ENCODE measurements at regions not wholly inside any gene's neighbourhood (a gene's known extent, or its start where the extent isn't known, plus 50 kb on each side); places are given as distances from the start of the nearest gene placed in this dataset.
"Not testable (repeated sequence)": the region's sequence is repeated elsewhere in the genome, so short reads cannot be mapped to it uniquely, and the experiment has no call there.

DNA sequence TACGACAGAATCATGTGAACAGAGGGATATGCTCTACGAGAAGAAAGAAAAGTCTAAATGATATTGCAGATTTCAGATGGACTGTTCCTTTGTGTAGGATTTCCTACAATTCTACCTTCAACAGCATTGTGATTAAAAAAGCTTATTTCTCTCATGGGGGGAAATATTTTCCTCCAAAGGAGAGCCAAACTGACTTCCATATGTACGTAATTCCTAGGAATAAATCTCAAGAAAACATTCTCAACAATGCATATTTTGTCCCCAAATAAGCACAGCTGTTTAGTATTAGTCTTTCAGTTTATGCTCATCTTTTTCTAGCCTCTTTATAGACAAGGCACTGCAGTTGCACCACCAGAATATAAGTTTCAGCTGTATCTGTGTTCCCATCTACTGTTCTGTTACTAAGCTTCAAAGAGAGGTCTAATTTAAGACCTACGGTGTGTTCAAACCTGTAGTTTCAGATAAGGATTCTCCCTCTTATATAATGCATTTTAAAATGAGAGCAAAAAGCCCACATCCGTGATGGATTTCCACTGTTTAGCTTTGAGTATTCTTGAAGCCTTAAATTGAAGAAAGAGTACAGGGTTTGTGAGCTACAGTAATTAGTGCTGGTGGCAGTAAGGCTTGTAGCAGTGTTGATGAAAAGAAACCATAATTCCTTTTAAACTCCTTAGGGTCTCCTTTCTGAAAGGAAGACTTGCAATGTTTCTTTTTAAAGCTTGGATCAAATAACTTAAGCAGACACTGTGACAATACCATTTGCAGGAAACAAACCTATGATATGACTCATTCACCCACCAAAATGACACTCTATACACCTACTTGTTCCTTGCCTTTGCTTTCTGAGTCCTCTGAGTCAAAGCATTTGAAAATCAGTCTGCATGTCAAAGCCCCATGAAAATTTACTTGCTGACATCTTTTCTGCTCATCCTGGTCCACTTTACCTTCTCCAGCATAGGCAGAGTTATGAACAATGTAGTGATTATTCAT is 754.1 kb downstream of the NOVA1 start:
- DNase-seq, result no peak

DNA sequence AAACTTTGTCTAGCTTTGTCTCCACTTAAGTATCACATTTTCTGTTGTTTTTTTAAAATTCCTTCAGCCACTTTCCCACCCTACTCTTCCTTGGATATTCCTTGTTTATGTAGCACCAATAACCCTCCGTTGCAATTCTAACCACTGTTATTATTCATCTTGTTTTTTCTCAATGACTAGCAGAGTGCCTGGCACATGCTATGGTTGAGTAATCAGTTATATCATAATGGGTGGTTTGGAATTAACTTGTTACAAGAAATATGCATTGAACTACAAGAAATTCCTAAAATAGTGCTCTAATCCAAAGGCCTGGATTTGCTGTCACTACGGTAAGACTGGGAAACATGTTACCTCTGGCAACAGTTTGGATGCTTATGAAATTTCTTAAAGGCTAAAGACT is 756.6 kb downstream of the NOVA1 start:
- DNase-seq, result no peak

DNA sequence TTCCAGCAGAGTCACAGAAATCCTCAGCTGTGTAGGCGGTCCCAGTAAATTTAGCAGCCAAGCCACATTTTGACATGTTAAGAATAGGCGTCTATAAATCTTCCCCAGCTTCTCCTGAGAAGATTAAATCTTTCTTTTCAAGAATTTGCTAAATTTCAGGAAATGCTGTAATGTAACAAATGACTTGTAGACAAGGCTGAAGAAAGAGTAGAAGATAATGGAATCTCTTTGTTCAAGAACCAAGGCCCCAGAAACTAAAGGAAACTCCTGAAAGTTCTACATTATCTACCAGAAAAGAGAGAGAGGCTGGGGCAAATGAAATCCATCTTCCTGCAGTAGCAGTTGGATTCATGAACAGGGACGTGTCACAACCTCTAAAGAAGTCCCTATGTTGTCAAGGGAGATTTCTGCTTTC is 760.3 kb downstream of the NOVA1 start:
- DNase-seq, result no peak

DNA sequence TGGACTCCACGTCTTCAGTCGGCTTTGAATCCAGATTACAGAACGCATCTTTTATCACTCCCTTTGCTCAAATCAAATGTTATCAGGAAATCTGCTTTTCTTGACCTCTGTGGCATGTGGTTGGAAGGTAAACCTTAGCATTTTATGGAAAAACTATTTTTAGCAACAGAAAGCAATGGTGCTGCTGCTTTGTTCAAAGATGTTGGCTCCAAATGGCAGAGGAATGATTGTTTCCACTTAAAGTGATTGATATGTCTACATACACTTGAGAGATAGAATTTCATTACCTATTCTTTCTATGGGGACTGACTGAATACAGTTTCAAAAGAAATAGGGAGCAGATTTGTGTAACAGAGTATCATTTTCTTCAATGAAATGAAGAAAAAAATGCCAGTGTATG is 761.2 kb downstream of the NOVA1 start:
- no peak for DNase-seq

DNA sequence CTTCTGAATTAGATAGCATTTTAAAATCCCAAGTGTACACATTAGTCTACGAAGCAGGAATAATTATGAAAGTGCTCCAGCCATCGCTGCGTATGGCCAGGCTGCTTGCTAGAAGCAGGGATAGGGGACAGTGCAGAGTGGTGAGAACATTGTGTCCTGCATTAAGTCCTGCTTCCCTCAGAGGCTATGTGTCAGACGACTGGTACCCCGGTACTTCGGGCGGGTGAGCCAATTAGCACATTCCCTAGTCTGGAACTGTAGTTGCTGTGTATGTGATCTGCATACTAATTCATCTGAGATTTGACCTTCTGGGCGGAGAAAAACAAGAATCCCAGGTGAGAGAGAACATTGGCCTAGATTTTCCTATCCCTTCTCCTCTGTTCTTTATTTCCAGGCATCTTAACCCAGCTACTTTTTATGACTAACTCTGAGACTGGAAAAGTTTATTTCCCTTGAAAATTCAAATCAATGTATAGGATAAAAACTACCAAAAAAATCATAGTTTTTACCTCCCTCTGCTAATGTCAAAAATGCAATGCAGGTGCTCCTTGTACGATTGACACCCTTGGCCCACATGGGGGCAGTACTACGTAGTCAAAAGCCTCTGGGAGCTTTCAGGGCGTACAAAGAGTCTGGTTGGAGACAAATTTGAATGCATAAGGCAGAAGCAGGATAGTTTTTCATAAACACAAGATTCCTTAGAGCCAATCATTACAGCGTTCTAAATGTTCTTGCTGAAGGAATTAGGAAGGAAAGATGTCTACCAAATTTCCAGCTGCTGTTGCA is 764.3 kb downstream of the NOVA1 start:
- peak; percentile 65 for DNase-seq

DNA sequence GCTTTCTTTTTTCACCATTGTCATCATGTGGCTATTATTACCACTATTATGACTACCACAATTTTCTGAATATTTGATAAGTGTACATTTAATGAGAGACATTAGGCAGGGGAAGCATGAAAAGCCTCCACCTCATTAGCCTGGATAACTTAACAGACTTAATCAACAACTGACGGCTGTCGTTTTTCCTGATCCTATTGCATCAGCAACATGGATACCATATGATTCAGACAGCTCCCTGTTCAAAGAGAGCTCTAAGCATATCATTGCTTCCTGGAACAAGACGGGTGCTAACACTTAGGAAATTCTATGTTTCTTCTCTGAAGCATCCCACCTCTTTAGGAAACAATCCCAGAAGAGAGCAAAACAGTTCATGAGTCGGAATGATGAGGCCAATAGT is 765.2 kb downstream of the NOVA1 start:
- DNase-seq, result no peak

DNA sequence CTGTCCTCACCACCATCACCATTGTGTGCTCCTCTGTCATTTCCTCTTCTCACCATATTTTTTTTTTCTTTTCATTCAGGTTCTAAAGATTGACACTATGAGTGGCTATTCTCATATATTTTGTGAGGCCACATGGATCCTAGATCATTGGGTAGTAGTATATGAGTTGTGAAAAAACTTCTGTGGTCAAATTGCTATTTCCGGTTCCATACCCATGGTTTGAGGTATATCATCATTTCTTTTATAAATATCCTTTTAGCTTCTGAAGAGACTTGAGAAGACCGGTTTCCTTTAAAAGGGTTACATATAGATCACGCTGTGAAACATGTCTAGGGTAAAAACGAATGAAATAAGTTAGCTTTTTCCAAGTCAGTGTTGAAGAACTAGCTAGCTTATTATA is 769.3 kb downstream of the NOVA1 start:
- no peak for DNase-seq

DNA sequence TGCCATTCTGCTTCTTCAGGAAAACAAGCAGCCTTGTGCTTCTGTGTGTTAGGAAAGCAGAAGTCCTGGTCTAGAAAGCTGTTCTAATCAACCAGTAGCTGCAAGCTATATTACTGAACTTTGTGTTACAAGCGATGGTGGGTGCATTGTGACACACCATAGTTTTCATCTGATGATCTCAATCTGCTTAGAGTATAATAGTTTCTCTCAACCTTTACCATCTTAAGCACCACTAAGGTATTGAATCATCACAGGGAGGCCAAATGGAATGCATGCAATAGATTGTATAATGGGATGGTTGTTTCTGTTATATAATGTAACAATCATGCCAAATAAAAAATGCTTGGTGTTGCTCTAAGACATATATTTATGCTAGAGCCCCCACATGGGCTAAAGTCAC is 771.7 kb downstream of the NOVA1 start:
- DNase-seq, result no peak

DNA sequence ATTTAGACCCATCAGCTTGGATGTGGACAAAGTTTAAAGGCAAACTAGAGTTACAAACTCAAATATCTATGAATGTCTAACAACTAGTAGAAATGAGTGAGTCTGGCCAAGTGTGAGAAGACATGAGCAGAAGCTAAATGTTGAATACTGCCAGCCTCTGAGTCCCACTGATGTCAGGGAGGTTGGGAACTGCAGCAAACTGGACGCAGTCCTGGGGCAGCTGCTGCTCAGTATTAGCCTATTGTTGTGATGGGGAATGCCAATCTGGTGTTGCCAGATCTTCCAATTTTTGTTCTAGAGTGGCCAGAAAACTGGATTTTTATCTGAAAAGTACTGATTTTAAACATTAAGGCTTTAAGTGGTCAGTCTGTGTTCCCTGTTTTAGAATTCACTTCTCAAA is 770.4 kb upstream of the STXBP6 start:
- no peak for DNase-seq

DNA sequence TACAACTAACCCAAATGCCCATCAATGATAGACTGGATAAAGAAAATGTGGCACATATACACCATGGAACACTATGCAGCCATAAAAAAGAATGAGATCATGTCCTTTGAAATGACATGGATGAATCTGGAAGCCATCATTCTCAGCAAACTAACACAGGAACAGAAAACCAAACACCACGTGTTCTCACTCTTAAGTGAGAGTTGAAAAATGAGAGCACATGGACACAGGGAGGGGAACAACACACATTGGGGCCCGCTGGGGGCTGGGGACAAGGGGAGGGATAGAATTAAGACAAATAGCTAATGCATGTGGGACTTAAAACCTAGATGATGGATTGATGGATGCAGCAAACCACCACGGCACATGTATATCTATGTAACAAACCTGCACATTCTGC is 764.7 kb upstream of the STXBP6 start:
- DNase-seq, result not testable (repeated sequence)

DNA sequence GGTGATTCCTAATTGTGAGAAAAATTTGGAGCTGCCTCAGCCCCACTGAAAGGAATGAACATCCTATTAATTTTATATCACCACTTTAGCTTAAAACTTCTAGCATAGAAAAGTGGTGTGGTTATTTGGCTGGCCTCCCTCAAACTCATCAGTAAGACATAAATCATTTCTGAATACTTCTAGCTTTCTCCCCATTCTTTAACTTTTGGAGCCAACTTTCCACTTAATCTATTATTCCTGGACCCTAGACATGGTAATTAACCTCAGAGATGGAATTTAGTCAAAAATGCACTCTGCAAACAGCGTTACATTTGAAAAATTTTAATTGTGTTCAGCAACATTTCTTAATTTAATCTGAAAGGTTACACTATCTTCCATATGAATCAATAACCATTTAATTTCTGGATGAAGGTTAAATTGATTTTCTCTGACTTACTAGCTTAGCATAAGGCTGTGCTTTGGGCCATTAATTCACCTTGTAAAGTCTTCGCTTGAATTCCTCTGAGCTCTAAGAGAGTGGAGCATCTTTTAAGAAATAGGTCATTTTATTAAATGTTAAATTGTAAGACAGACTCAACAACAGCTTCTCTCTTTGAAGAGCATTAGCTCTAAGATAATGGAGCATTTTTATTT is 753.6 kb upstream of the STXBP6 start:
- no peak for DNase-seq

DNA sequence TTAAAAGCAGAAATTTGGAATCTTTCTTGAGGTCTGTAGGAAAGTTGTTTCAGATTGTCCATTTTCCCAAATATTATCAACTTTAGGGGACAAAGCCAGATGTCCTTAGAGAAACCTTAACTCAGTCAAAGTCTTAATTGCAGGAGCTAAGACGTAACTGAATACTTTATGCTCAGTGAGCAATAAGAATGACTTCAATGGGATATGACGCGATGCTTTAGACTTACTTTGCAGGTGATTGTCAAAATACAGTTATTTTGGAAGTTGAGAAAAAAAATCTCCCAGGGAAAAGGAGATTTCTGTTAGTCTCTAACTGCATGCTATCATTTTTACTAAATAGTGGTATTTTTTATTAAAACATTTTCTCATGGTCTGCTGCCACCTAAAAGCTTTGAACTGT is 750.9 kb upstream of the STXBP6 start:
- DNase-seq, result no peak

DNA sequence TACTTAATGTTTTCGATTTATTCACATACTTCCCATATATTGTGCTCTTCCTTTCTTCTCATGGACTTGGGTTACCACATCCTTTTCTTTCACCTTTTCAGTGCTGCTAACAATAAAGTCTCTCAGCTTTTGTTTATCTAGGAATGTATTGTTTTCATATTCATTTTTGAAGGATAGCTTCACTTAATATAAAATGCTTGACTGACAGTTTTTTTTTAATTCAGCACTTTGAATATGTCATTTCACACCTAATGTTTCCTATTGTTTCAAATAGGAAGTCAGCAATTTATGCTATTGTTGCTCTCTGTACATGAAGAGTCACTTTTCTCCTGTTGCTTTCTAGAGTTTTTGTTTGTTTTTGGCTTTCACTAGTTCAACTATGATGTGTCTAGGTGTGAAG is 738.3 kb upstream of the STXBP6 start:
- DNase-seq, result no peak

DNA sequence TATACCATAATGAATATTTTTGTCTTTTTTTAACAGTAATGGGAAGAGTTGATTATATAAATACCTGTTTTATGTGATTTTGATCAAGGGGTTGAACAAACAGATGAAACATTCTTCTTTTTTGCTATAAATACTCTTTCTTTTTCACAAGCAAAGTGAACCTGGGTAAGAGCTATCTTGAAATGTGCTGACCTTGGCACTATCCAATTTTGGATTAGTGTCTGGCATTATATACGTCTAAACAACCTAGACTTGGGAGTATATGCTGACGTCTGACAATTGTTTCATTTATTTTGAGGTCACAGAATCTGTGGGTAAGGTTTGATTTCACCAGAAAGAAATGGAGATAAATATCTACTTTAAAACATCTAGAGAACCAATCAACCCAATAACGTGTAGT is 716.0 kb upstream of the STXBP6 start:
- no peak for DNase-seq

DNA sequence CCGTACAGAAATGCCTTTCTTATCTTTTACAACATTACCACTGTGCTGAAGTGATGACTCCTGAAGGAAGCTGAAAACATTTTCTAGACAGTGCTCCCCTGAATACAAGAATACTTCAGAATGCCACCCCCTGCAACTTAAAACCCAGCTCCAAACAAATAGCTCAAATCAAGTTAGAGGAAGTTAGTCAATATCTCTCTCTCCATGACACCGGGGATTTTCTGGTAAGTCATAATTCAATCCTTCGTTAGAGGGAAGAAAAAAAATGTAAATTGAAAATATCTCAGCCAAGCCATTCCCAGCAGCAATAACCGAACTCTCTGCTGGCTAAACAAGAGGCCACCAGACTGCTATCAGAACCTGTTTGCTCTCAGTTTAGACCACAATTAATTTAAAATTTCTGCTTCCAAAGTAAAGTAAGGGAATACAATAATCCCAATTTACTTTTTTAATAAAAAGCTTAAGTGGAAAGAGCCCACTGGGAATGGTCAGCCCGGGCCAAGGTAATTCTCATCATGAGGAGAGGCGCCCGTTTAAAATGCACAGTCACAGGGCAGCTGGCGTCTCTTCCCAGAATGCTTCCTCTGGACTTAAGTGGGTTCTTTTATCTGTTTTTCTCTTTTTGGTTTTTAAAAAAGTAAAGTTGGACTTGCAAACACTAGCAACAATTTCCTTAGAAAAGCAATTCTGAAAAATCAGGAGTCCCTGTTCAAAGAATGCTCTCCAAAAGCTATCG is 710.1 kb upstream of the STXBP6 start:
- no peak for DNase-seq

DNA sequence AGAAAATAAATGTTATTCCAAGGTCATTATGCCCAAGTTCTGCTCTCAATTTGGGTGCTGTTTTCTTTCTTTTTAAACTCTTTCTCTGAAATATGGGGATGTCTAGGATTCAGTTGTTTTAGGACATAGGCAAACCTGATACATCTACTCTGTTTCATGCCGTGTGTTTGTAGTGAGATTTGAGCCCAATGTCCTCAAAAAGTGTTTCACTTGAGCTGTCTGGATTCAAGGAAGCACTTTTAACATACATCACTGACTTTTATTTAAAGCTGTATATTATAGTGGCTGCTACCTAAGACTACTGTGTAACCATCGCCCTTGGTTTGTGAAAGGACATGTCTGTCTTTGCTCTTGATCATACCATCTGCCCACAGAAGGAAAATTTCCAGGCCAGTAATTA is 709.3 kb upstream of the STXBP6 start:
- no peak for DNase-seq

DNA sequence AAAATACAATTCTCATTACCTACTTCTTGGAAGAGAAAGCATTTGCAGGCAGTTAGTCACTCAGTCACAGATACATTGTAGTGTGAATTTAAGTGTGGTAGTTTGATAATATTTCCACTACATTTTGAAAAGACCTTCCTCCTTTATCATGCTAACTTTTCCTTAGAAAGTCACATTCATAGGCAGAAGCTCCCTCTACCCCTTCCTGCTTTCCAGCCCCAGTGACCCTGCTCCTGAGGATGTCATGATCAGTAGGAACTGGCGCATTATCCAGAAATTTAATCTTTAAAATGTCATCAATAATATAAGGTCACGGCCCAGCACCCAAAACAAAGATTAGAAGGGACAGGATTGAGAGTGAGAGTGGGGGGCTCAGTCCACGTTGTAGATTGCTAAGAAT is 707.4 kb upstream of the STXBP6 start:
- DNase-seq, result no peak

DNA sequence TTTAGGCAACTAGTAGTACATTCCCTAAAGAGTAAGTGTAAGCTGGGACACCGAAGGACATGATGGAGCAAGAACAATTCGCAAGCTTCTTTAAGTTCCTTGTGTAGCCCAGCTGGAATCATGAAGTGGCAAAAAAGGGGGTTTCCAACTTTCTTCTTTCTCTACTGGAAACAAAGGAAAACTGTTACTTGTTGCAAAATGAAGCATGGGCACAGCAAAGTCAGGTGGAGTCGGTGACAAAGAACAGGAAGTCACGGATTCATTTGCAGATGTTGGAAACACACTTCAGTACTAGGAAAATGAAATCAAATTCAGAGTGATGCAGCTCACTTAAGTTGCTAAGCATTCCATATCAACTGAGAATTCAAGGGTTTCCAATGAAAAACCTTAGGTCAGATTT is 706.9 kb upstream of the STXBP6 start:
- DNase-seq, result no peak

DNA sequence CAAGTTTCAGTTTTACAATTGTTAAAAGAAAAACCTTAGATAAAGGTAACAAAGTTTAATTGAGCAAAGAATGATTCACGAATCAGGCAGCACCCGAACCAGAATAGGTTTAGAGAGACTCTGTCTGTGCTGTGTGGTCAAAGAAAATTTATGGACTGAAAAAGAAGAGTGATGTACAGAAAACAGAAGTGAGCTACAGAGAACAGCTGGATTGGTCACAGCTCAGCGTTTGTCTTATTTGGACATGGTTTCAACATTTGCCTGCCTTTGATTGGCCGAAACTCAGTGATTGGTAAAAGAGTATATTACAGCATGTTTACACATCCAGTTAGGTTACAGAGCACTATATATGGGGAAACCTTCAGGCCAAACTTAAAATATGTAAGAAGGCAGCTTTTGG is 703.2 kb upstream of the STXBP6 start:
- no peak for DNase-seq

DNA sequence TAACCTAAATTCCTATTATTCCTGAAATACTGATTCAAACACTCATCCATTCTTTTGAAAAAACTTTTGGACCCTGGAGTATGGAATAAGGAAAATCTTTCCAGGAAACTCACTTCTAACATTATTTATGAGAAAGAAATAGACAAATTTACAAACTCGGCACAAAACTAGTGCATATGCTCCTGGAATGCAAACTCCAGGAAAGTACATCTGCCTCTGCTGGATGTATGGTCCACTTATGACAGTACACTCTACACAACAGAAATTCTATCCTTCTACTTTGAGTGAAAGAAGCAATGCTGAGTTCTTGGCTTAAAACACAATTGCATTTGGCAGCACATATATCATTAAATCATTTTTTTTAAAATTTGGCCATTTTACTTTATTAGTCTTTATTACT is 700.5 kb upstream of the STXBP6 start:
- no peak for DNase-seq
